H7 (cell line): ENCODE measurements at regions not wholly inside any gene's neighbourhood (a gene's known extent, or its start where the extent isn't known, plus 50 kb on each side); places are given as distances from the start of the nearest gene placed in this dataset.

Experiments used
- DNase-seq: peaks from one replicate; pipeline ENCODE4 v3.0.0; 2012
- H3K27me3 ChIP-seq: 2 replicates; pipeline ENCODE4 v1.6.0; 2011; ENCODE audit warnings: mild to moderate bottlenecking, low read length; ENCODE audit not compliant: control insufficient read depth, insufficient read depth
- H3K36me3 ChIP-seq: replicated peaks from 2 replicates; pipeline ENCODE4 v1.5.1; 2011; ENCODE audit warnings: low read length; ENCODE audit not compliant: control insufficient read depth, insufficient read depth
- H3K4me3 ChIP-seq: 2 replicates; pipeline ENCODE4 v1.5.1; 2011; ENCODE audit warnings: low read depth, mild to moderate bottlenecking, control low read depth, low read length, moderate library complexity; ENCODE audit not compliant: insufficient read depth

- Histone ChIP-seq H3K4me3 (no peak overlapping the region), H3K27me3 (no peaks in the 10 kb centered on the region; the same call in 1 of the 2 replicates), H3K36me3 (no peaks in the 10 kb centered on the region)
- no peak for DNase-seq
Observed at GRCh38 chr11:115927823-115928329, 423.7 kb upstream of the CADM1 start.

GRCh38 chr11:115926601-115927000 lies 422.4 kb upstream of the CADM1 start:
- H3K27me3 ChIP-seq = peaks cover 2% of the 10 kb centered on the region; the same call in 1 of the 2 replicates
- no peak for DNase-seq
- no peak overlapping the region for H3K4me3 ChIP-seq
- no peaks in the 10 kb centered on the region for H3K36me3 ChIP-seq

GRCh38 chr11:115926138-115926537 lies 421.9 kb upstream of the CADM1 start:
- no peak overlapping the region for H3K4me3 ChIP-seq
- H3K27me3 ChIP-seq = peaks cover 2% of the 10 kb centered on the region; the same call in 1 of the 2 replicates
- DNase-seq = no peak
- H3K36me3 ChIP-seq = no peaks in the 10 kb centered on the region

- DNase-seq = no peak
- Histone ChIP-seq H3K27me3 (peaks cover 2% of the 10 kb centered on the region; the same call in 1 of the 2 replicates), H3K4me3 (no peak overlapping the region)
Observed at GRCh38 chr11:115925568-115926090, 421.4 kb upstream of the CADM1 start.

GRCh38 chr11:115924744-115925567 lies 420.7 kb upstream of the CADM1 start:
- Histone ChIP-seq H3K27me3 (peaks cover 2% of the 10 kb centered on the region; the same call in 1 of the 2 replicates), H3K36me3 (no peaks in the 10 kb centered on the region), H3K4me3 (no peak overlapping the region)
- DNase-seq = no peak

More at GRCh38 chr11:115925568-115926090, 421.4 kb upstream of the CADM1 start:
- H3K36me3 ChIP-seq = no peaks in the 10 kb centered on the region

GRCh38 chr11:115922876-115923275 lies 418.7 kb upstream of the CADM1 start:
- no peak for DNase-seq
- Histone ChIP-seq H3K36me3 (no peaks in the 10 kb centered on the region), H3K4me3 (no peak overlapping the region), H3K27me3 (peaks cover 2% of the 10 kb centered on the region; the same call in 1 of the 2 replicates)

- H3K27me3 ChIP-seq = peaks cover 2% of the 10 kb centered on the region; the same call in 1 of the 2 replicates
- H3K36me3 ChIP-seq = no peaks in the 10 kb centered on the region
- no peak overlapping the region for H3K4me3 ChIP-seq
- DNase-seq = no peak
Observed at GRCh38 chr11:115921986-115922385, 417.8 kb upstream of the CADM1 start.

- no peak for DNase-seq
- Histone ChIP-seq H3K36me3 (no peaks in the 10 kb centered on the region), H3K4me3 (no peak overlapping the region), H3K27me3 (peaks cover 2% of the 10 kb centered on the region; the same call in 1 of the 2 replicates)
Observed at GRCh38 chr11:115921540-115921939, 417.3 kb upstream of the CADM1 start.

- Histone ChIP-seq H3K27me3 (peaks cover 2% of the 10 kb centered on the region; the same call in 1 of the 2 replicates), H3K4me3 (no peak overlapping the region), H3K36me3 (no peaks in the 10 kb centered on the region)
- no peak for DNase-seq
Observed at GRCh38 chr11:115920841-115921480, 416.7 kb upstream of the CADM1 start.

GRCh38 chr11:115920092-115920461 lies 415.9 kb upstream of the CADM1 start:
- peaks cover 2% of the 10 kb centered on the region; the same call in 1 of the 2 replicates for H3K27me3 ChIP-seq
- H3K36me3 ChIP-seq = no peaks in the 10 kb centered on the region
- DNase-seq = no peak
- H3K4me3 ChIP-seq = no peak overlapping the region

- H3K27me3 ChIP-seq = peaks cover 2% of the 10 kb centered on the region; the same call in 1 of the 2 replicates
- no peaks in the 10 kb centered on the region for H3K36me3 ChIP-seq
- no peak overlapping the region for H3K4me3 ChIP-seq
- no peak for DNase-seq
Observed at GRCh38 chr11:115919341-115920091, 415.3 kb upstream of the CADM1 start.

- Histone ChIP-seq H3K27me3 (peaks cover 2% of the 10 kb centered on the region; the same call in 1 of the 2 replicates), H3K36me3 (no peaks in the 10 kb centered on the region), H3K4me3 (no peak overlapping the region)
- DNase-seq = no peak
Observed at GRCh38 chr11:115918576-115918975, 414.4 kb upstream of the CADM1 start.

- no peak overlapping the region for H3K4me3 ChIP-seq
- no peak for DNase-seq
- no peaks in the 10 kb centered on the region; the same call in 1 of the 2 replicates for H3K27me3 ChIP-seq
- H3K36me3 ChIP-seq = no peaks in the 10 kb centered on the region
Observed at GRCh38 chr11:115916608-115917007, 412.4 kb upstream of the CADM1 start.

- Histone ChIP-seq H3K4me3 (no peak overlapping the region), H3K36me3 (no peaks in the 10 kb centered on the region), H3K27me3 (no peaks in the 10 kb centered on the region; the same call in 1 of the 2 replicates)
- DNase-seq = peak; percentile 25
Observed at GRCh38 chr11:115912484-115912945, 408.3 kb upstream of the CADM1 start.
